Endothelial cell (in vitro differentiated cells): ENCODE measurements at regions not wholly inside any gene's neighbourhood (a gene's known extent, or its start where the extent isn't known, plus 50 kb on each side); places are given as distances from the start of the nearest gene placed in this dataset.

Source experiments
- DNase-seq: peaks from one replicate; pipeline ENCODE4 v3.0.0; 2021; ENCODE audit warnings: low spot score
- H3K27ac Mint-ChIP-seq: one replicate; pipeline ENCODE4 v1.8.0; 2021; ENCODE audit warnings: mixed read lengths, inconsistent platforms; ENCODE audit not compliant: unreplicated experiment
- H3K27me3 Mint-ChIP-seq: one replicate; pipeline ENCODE4 v1.8.0; 2021; ENCODE audit warnings: mild to moderate bottlenecking, moderate library complexity, mixed read lengths, inconsistent platforms; ENCODE audit not compliant: unreplicated experiment
- H3K36me3 Mint-ChIP-seq: one replicate; pipeline ENCODE4 v1.8.0; 2021; ENCODE audit warnings: mild to moderate bottlenecking, low read depth, mixed read lengths, inconsistent platforms; ENCODE audit not compliant: unreplicated experiment
- H3K4me1 Mint-ChIP-seq: one replicate; pipeline ENCODE4 v1.8.0; 2021; ENCODE audit warnings: mild to moderate bottlenecking, mixed read lengths, inconsistent platforms; ENCODE audit not compliant: unreplicated experiment
- H3K4me3 Mint-ChIP-seq: one replicate; pipeline ENCODE4 v1.8.0; 2021; ENCODE audit warnings: mild to moderate bottlenecking, mixed read lengths, inconsistent platforms; ENCODE audit not compliant: unreplicated experiment
- H3K9me3 Mint-ChIP-seq: one replicate; pipeline ENCODE4 v1.8.0; 2021; ENCODE audit warnings: mixed read lengths, inconsistent platforms; ENCODE audit not compliant: unreplicated experiment
- TF ChIP-seq, protein P1 (sequence below): fragments of 200-600 bp; sonication (generic); IDR thresholded peaks from one replicate; pipeline ENCODE4 v1.5.0; 2021; ENCODE audit warnings: antibody characterized with exemption; ENCODE audit not compliant: unreplicated experiment

DNA sequence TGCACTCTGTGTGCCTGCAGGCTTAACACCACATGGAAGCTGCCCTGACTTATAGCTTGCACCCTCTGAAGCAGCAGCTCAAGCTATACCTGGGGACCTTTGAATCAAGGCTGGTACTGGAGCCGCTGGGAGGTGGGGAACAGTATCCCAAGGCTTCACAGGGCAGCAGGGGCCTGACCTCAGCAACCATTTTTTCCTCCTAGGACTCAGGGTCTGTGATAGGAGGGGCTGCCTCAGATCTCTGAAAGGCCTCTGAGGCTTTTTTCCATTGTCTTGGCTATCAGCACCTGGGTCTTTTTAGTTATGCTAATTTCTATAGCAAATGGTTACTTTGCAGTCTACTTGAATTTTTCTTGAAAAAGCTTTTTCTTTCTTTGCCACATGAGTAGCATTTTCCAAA, 80.2 kb upstream of the OPRM1 start:
- Mint-ChIP-seq H3K27me3 (peaks cover 1% of the 10 kb centered on the region), H3K27ac (no peak overlapping the region), H3K9me3 (no peaks in the 10 kb centered on the region), H3K4me3 (no peak overlapping the region), H3K36me3 (no peaks in the 10 kb centered on the region), H3K4me1 (peaks cover 18% of the 10 kb centered on the region)
- no peak for DNase-seq
- TF ChIP-seq, protein P1, sequence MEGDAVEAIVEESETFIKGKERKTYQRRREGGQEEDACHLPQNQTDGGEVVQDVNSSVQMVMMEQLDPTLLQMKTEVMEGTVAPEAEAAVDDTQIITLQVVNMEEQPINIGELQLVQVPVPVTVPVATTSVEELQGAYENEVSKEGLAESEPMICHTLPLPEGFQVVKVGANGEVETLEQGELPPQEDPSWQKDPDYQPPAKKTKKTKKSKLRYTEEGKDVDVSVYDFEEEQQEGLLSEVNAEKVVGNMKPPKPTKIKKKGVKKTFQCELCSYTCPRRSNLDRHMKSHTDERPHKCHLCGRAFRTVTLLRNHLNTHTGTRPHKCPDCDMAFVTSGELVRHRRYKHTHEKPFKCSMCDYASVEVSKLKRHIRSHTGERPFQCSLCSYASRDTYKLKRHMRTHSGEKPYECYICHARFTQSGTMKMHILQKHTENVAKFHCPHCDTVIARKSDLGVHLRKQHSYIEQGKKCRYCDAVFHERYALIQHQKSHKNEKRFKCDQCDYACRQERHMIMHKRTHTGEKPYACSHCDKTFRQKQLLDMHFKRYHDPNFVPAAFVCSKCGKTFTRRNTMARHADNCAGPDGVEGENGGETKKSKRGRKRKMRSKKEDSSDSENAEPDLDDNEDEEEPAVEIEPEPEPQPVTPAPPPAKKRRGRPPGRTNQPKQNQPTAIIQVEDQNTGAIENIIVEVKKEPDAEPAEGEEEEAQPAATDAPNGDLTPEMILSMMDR, result no peak

DNA sequence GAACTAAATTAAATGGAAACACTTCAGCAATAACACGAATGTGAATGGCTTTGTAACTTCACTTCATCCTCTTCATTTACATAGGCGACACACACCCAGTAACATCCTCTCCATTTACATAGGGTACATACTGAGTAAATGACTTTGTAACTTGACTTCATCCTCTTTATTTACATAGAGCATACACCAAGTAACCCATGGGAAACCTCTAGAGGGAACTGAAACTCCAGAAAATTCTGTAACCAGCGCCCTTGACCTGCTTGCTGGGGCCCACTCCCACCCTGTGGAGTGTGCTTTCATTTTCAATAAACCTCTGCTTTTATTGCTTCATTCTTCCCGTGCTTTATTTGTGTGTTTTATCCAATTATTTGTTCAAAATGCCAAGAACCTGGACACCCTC, 81.6 kb upstream of the OPRM1 start:
- Mint-ChIP-seq H3K4me1 (peaks cover 10% of the 10 kb centered on the region), H3K4me3 (no peak overlapping the region), H3K36me3 (no peaks in the 10 kb centered on the region), H3K27me3 (no peaks in the 10 kb centered on the region), H3K27ac (no peak overlapping the region), H3K9me3 (peaks cover 4% of the 10 kb centered on the region)
- DNase-seq, result no peak
- TF ChIP-seq, protein P1, result no peak

- no peak overlapping the region for H3K27ac Mint-ChIP-seq
- no peak overlapping the region for H3K4me3 Mint-ChIP-seq
- TF ChIP-seq, protein P1, result no peak
- H3K36me3 Mint-ChIP-seq, result no peaks in the 10 kb centered on the region
- H3K4me1 Mint-ChIP-seq, result peaks cover 10% of the 10 kb centered on the region
- H3K9me3 Mint-ChIP-seq, result peaks cover 4% of the 10 kb centered on the region
- no peak for DNase-seq
- no peaks in the 10 kb centered on the region for H3K27me3 Mint-ChIP-seq
These were observed 82.2 kb upstream of the OPRM1 start for GRCh38 chr6:153956808-153957207.

- Mint-ChIP-seq H3K27ac (no peak overlapping the region), H3K9me3 (peaks cover 4% of the 10 kb centered on the region), H3K27me3 (peaks cover 2% of the 10 kb centered on the region), H3K36me3 (no peaks in the 10 kb centered on the region), H3K4me1 (peaks cover under 1% of the 10 kb centered on the region), H3K4me3 (no peak overlapping the region)
- TF ChIP-seq, protein P1, result no peak
- no peak for DNase-seq
These were observed 89.4 kb upstream of the OPRM1 start for GRCh38 chr6:153949616-153950015.

DNA sequence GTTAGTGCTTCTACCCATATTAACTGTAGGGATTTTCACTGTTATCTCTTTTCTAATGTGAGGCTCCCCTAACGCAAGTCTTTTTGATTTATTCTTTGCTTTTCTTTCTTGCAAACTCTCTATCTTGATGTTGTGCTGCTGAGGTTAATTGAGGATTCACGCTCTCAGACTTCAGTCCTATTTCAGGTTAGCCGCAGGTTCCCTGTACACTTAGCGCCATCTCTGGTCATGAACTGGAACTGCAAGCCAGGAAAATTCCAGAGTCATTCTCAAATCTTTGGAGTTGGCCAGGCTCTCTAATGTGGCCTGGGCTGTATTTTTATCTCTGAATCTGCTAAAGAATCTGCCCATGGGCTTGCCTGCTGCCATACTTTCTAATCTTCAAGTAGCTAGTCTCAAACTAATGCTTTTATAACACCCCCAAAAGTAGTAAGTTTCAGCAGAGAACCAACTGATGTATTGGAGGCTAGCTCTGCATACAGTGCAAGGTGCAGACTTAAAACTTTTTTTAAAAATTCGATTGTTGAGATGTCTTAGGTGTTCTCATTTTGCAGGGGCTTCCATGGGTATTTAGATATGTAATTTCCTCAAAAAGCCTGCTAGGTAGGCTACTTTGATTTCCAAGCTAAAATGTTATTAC, 91.1 kb upstream of the OPRM1 start:
- Mint-ChIP-seq H3K4me1 (peaks cover 2% of the 10 kb centered on the region), H3K27ac (no peak overlapping the region), H3K36me3 (no peaks in the 10 kb centered on the region), H3K4me3 (no peak overlapping the region), H3K9me3 (no peaks in the 10 kb centered on the region), H3K27me3 (peaks cover 2% of the 10 kb centered on the region)
- peak; percentile 46 for DNase-seq
- TF ChIP-seq, protein P1, result peak; percentile 98
